Left ventricle myocardium inferior (tissue), 1 donor: ENCODE measurements at regions not wholly inside any gene's neighbourhood (a gene's known extent, or its start where the extent isn't known, plus 50 kb on each side); places are given as distances from the start of the nearest gene placed in this dataset.

Experiments
- DNase-seq: peaks from one replicate; pipeline ENCODE4 v3.0.0-alpha.2; 2020
- H3K27ac ChIP-seq: fragments of 200-600 bp; replicated peaks from 2 replicates; pipeline ENCODE4 v1.8.0; 2021
- H3K27me3 ChIP-seq: fragments of 200-600 bp; 2 replicates; pipeline ENCODE4 v1.8.0; 2021; ENCODE audit warnings: low read depth
- H3K36me3 ChIP-seq: fragments of 200-600 bp; 2 replicates; pipeline ENCODE4 v1.8.0; 2021
- H3K4me1 ChIP-seq: fragments of 200-600 bp; 2 replicates; pipeline ENCODE4 v1.8.0; 2021
- H3K4me3 ChIP-seq: fragments of 200-600 bp; 2 replicates; pipeline ENCODE4 v1.8.0; 2021; ENCODE audit warnings: mild to moderate bottlenecking, moderate library complexity
- H3K9me3 ChIP-seq: fragments of 200-600 bp; replicated peaks from 2 replicates; pipeline ENCODE4 v1.8.0; 2021
- intact Hi-C: fragments of 100-400 bp; cut with micrococcal nuclease; formaldehyde crosslinking; loops from one replicate; pipeline ENCODE4 v1.11.0; 2022
- TF ChIP-seq, protein P1 (sequence below): fragments of 200-600 bp; IDR thresholded peaks from 2 replicates; pipeline ENCODE4 v1.8.0; 2021; ENCODE audit warnings: antibody characterized with exemption, mild to moderate bottlenecking, borderline replicate concordance
- donor health status: DM: no; HTN: yes; CAD: no; lungs with severe emphysema.

DNA sequence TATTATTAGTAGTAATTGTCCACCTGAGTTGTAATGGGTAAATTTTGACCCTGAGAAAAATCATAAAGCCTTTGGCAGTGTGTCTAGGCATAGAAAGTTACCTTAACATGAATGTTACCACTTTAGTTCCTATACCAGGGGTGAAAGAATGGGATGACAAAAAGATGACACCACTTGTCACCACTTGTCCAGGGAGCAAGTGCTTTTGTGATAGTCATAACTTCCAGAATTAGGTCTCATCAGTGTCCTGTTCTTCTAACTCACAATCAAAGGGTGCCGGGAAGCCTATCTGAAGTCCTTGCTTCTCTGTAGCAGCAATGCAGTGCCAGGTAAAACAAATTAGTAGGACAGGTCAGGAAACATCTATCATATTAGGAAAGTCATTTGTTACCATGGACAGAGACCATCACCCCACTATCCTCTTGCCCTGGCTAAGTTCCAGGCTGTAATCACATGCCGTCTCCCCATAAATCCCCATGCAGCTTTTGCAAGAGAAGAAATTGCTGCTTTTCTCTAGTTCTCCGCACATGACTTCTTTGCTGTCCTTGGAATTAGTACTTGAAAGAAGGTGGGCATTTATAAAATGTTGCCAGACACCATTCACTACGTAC is 156.5 kb upstream of the SGCD start:
- no peaks in the 10 kb centered on the region for H3K27me3 ChIP-seq
- H3K4me3 ChIP-seq: no peak overlapping the region
- H3K4me1 ChIP-seq: peaks cover 12% of the 10 kb centered on the region
- no peak for DNase-seq
- H3K36me3 ChIP-seq: no peaks in the 10 kb centered on the region
- no peak overlapping the region for H3K27ac ChIP-seq
- TF ChIP-seq, protein P1, sequence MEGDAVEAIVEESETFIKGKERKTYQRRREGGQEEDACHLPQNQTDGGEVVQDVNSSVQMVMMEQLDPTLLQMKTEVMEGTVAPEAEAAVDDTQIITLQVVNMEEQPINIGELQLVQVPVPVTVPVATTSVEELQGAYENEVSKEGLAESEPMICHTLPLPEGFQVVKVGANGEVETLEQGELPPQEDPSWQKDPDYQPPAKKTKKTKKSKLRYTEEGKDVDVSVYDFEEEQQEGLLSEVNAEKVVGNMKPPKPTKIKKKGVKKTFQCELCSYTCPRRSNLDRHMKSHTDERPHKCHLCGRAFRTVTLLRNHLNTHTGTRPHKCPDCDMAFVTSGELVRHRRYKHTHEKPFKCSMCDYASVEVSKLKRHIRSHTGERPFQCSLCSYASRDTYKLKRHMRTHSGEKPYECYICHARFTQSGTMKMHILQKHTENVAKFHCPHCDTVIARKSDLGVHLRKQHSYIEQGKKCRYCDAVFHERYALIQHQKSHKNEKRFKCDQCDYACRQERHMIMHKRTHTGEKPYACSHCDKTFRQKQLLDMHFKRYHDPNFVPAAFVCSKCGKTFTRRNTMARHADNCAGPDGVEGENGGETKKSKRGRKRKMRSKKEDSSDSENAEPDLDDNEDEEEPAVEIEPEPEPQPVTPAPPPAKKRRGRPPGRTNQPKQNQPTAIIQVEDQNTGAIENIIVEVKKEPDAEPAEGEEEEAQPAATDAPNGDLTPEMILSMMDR: no peak
- intact Hi-C loops: no loop called here
- H3K9me3 ChIP-seq: no peaks in the 10 kb centered on the region

DNA sequence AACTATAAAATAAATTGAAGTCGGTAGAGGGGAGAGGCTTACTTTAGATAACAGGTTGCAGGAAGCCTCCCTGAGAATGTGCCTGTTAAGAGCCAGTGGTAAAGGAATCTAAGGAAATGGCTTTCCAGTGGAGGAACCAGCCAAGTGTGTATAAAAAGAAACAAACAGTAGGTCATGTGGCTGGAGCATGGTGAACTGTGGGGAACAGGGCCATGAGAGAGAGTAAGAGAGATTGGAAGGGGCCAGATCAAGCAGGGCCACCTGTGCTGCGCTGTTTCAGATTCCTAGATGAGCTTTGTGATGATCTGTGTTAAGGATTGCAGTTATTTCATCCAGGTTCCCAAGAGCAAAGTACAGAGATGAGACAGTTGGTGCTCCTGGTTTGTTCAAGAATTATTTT is 152.7 kb upstream of the SGCD start:
- intact Hi-C loops: no loop called here
- H3K27me3 ChIP-seq: no peaks in the 10 kb centered on the region

DNA sequence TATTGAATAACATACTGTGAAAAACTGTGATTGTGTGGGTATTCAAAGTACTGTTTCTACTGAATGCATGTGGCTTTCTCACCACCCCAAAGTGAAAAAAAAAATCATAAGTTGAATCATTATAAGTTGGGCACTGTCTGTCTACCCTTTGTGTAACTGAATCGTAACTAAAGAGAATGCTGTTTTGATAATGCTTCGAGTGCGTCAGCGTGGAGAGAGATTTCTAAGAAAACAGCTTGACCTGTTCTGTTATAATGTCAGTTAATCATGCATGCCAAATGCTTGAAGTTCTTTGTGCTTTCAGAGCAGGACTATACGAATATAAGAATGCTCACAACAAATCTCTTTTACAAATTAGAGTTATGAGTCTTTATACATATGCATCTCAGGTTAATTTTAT is 148.8 kb upstream of the SGCD start:
- H3K36me3 ChIP-seq: no peaks in the 10 kb centered on the region
- H3K9me3 ChIP-seq: peaks cover 16% of the 10 kb centered on the region
- H3K27me3 ChIP-seq: no peaks in the 10 kb centered on the region
- TF ChIP-seq, protein P1: no peak
- H3K4me1 ChIP-seq: peaks cover 12% of the 10 kb centered on the region
- no peak overlapping the region for H3K27ac ChIP-seq
- H3K4me3 ChIP-seq: no peak overlapping the region
- DNase-seq: no peak
- intact Hi-C loops: no loop called here

More for the DNA sequence above, 152.7 kb upstream of the SGCD start:
- DNase-seq: no peak
- Histone ChIP-seq H3K4me1 (peaks cover 12% of the 10 kb centered on the region), H3K27ac (no peak overlapping the region), H3K36me3 (no peaks in the 10 kb centered on the region), H3K9me3 (no peaks in the 10 kb centered on the region), H3K4me3 (no peak overlapping the region)
- TF ChIP-seq, protein P1: no peak

DNA sequence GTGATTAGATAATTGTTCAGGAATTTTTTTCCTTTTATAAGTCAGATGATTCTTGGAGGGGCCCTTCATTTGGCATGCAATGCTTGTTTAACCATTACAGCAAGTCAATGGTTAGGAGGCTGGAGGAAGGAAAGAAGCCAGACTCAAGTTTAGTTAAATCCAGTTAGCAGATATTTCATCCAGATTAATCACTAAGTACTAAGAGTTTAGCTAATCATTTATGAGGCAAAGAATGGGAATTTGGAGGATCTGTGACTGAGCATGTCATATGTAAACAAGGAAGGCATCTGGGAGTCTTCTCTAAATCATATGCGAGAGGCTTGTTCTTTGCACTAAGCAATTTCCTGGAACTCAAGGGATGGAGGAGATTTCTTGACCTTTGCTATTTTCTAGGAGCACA is 145.3 kb upstream of the SGCD start:
- H3K36me3 ChIP-seq: no peaks in the 10 kb centered on the region
- intact Hi-C loops: no loop called here
- no peak overlapping the region for H3K27ac ChIP-seq
- H3K9me3 ChIP-seq: peaks cover 16% of the 10 kb centered on the region
- TF ChIP-seq, protein P1: no peak
- H3K27me3 ChIP-seq: no peaks in the 10 kb centered on the region
- no peak overlapping the region for H3K4me3 ChIP-seq
- H3K4me1 ChIP-seq: no peaks in the 10 kb centered on the region
- no peak for DNase-seq

DNA sequence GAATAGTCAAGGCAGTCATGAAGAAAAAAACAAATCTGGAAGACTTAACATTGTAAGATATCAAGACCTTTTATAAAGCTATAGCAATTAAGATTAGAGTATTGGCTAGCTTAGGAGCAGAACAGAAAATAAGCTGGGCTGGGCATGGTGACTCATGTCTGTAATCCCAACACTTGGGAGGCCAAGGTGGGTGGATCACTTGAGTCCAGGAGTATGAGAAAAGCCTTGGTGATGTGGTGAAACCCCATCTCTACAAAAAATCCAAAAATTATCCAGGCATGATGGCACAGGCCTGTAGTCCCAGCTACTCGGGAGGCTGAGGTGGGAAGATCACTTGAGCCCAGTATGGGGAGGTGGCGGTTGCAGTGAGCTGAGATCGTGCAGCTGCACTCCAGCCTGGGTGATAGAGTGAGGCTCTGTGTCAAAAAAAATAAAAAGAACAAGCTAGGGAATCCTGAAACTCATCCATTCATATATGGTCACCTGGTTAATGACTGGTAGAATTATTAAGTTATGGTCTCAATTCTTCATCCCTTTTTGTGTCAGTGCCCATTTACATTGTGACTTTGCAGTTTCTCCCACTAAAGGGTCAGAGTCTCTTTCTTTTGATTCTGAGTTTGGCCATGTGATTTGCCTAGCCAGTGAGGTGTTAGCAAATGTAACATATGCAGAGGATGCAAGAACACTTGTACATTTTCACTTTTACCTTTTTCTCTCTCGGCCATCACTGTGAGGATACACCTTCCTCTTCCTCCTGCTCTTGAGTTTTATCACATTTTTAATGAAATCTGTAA is 144.6 kb upstream of the SGCD start:
- Histone ChIP-seq H3K9me3 (peaks cover 16% of the 10 kb centered on the region), H3K4me1 (no peaks in the 10 kb centered on the region)
- TF ChIP-seq, protein P1: no peak

More for the DNA sequence above, 144.6 kb upstream of the SGCD start:
- no peak overlapping the region for H3K4me3 ChIP-seq
- no peak for DNase-seq
- intact Hi-C loops: no loop called here
- no peaks in the 10 kb centered on the region for H3K27me3 ChIP-seq
- H3K36me3 ChIP-seq: no peaks in the 10 kb centered on the region
- H3K27ac ChIP-seq: no peak overlapping the region
